ENCODE measurements at regions not wholly inside any gene's neighbourhood (a gene's known extent, or its start where the extent isn't known, plus 50 kb on each side); places are given as distances from the start of the nearest gene placed in this dataset.

DNA sequence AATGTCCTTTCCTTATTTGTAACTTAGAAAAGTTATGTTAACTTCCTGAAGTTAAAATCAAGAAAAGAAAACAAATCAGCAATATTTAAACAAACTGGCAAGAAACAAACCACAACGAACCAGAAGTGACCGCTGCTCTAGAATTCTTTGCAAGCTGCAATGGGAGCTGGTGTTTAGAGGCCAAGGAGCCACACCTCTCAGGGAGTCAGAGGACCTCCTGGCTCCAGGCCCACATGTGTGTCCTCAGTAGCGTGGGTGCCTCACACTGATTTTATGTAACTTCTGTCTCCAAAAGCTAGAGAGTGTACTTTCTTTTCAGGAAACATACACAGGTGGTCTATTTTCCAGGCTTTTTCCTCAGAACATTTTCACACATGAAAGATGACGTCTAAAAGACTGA lies 100.4 kb downstream of the IRX2 start:
- TF ChIP-seq RNF2 (IDR thresholded peaks at IDR 0.05; ENCODE audit: borderline replicate concordance, low read depth, low read length, missing control alignments, poor library complexity, severe bottlenecking) (no peak), EZH2 (IDR thresholded peaks at IDR 0.05; ENCODE audit: low read depth, low read length, severe bottlenecking) (no peak), CTCF (IDR thresholded peaks at IDR 0.05; ENCODE audit: control extremely low read depth in 1 of 3, insufficient read depth in 1 of 3, low read depth in 1 of 3, low read length in 3 of 3) (no peak), BRCA1 (IDR thresholded peaks at IDR 0.05; ENCODE audit: low read depth, low read length) (no peak), SIX5 (IDR thresholded peaks at IDR 0.05; ENCODE audit: low read depth, low read length) (no peak), YY1 (IDR thresholded peaks at IDR 0.05; ENCODE audit: low read depth, low read length) (no peak), EP300 (IDR thresholded peaks at IDR 0.05; ENCODE audit: borderline replicate concordance in 1 of 2, low read depth in 2 of 2, low read length in 2 of 2) (no peak), KDM1A (IDR thresholded peaks at IDR 0.05; ENCODE audit: borderline replicate concordance, low read length) (no peak), TEAD4 (IDR thresholded peaks at IDR 0.05; ENCODE audit: low read depth, low read length) (no peak), RXRA (IDR thresholded peaks at IDR 0.05; ENCODE audit: insufficient read depth, low read depth, low read length) (no peak), NANOG (IDR thresholded peaks at IDR 0.05; ENCODE audit: insufficient read depth, low read depth, low read length, poor library complexity, severe bottlenecking) (no peak)
- TF ChIP-seq, protein P1, sequence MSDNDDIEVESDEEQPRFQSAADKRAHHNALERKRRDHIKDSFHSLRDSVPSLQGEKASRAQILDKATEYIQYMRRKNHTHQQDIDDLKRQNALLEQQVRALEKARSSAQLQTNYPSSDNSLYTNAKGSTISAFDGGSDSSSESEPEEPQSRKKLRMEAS (IDR thresholded peaks at IDR 0.05) = no peak

All from H1 (cell line).